ENCODE measurements at regions not wholly inside any gene's neighbourhood (a gene's known extent, or its start where the extent isn't known, plus 50 kb on each side); places are given as distances from the start of the nearest gene placed in this dataset.
"Not testable (repeated sequence)": the region's sequence is repeated elsewhere in the genome, so short reads cannot be mapped to it uniquely, and the experiment has no call there.

DNA sequence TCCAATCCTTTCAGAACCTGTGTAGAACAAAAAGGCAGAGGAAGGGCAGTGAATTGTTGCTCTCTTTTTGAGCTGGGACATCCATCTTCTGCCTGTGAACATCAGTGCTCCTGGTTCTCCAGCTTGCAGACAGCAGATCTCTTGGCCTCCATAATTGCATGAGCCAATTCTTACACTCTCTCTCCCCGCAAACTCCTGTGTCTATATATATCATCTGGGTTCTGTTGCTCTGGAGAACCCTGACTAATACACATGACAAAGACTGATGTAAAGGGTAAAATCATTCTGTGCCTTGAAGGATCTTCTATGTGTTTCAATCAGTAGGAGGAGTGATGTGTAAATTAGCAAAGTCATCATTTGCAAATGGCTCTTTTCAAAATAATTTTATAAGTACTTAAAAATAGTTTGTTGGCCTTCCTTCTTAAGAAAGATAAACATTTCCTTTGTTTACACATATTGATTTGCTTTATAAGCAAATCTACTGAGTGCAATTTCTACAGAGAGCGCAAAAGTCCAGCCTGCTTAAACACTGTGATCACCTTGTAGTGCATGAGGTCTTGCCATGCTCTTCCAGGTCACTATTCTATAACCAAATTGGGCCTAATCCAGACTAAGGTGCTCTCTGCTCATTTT is 154.9 kb upstream of the ANKRD28 start:
- DNase-seq: no peak

DNA sequence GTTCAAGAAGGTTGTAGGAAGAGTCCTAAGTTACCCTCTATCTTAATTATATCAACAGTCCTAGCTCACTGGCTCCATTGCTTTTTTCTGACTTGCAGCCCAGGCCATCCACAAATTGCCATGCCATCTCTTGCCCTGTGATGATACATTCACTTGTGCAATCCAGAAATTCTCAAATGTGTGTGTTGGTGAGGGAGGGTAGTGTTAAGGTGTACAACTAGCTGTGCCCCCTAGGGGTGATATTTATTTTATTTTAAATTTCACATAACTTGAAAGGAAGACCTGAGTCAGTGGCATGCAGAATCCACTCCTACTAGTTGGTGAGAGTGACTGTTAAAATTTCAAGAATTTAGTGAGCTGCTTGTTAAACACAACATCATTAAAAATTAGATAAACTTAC is 156.1 kb upstream of the ANKRD28 start:
- DNase-seq: no peak

DNA sequence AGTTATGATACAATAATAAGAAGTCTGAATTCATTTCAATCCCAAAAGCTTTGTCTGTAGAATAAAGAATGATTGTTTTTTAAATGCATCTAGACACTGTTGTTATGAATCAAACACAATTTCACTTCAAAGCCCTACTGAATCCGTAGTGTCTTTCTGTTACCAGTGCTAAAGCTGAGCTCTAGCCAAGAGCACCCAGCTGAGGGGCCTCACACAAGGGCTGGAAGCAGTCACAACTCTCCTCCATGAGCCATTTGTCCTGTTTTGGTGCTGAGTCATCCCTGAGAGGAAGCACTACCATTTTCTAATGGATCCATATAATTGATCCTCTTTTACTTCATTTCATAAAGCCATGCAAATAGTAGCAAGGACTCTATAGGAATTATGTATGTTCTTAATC is 158.2 kb upstream of the ANKRD28 start:
- DNase-seq: no peak

DNA sequence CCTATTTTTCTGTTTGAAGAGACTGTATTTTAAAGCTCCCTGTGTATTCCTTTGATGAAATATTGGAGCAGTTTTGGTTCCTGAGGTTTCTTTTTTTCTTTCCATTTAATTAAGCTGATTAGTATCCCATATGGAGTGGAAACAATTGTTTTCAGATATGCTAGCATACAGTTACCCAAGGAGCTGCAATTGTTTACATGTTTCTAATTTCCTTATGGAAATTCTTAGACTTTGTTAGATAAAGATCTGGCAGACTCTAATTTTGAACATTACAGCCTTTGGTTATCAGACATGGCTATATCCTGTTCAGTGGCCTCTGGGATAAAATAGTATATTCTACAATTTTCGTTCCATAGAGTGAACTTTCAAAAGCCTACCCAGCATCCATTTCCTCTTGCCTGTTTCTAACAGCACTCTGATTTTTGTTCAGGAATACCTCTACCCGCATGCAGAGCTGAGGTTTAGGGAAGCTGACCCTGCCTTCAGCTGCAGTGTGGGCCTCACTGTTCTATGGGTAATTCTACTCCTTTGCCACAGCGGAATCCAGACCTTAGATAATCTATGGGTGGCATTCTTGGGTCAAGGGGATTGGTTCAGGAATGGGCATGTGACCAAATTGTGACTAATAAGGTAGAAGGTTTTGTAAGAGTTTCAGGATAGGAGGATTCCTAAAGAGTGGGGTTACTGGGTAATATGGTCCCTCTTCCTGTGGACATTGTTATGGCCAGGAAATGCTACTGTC is 161.1 kb upstream of the ANKRD28 start:
- DNase-seq: no peak

DNA sequence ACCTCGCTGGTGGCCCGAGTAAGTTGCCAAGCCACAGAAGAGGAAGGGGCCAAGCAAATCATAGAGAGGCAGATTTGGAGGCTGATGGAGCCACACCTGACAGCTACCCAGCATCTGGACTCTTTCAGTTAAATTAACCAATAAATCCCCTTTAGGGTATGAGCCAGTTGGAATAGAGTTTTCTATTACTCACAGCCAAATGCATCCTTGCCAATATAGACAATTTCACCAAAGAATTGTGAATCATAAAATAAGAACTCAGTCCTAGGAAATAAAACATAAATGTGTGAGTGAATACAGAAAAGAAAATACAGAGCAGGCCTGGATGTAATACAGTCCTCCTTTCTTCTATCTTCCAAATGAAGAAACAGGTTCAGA is 161.6 kb upstream of the ANKRD28 start:
- DNase-seq: no peak

DNA sequence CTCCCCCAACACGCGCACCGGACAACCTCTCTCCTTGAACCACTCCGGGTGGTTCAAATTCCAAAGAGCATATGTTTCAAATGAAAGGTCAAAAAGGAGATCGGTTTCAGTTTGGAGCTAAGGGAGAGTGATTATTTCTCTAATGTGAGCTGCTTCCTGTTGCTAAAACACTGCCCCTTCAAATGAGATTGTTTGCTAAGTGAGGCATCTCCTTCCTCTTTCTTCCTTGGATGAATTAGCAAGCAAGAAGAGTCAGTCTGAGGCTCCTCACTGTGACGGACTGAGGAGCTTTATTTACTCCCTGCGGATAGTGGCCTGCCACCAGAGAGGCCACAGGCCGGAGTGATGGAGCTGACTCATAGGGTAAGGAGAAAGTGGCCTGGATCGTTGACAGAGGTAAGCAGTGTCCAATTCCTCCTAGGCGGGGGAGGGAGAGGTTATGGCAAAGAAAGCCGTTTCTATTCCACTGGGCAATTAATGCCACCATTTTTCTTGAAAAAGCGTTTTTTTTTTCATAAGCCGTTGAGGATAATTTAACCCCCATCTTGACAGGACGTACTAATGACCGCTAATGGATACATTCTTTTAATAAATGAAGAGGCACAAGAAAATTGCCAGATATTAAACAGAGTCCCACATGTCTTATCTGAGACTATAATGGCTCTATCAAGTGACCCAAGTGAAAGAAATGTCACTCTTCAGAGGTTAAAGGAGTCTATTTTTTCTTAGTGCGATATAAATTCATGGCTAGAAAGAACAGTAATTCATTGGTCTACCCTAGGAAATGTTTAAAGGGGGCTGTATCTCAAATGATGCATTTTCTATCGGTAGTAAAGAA is 167.0 kb upstream of the ANKRD28 start:
- no peak for DNase-seq

DNA sequence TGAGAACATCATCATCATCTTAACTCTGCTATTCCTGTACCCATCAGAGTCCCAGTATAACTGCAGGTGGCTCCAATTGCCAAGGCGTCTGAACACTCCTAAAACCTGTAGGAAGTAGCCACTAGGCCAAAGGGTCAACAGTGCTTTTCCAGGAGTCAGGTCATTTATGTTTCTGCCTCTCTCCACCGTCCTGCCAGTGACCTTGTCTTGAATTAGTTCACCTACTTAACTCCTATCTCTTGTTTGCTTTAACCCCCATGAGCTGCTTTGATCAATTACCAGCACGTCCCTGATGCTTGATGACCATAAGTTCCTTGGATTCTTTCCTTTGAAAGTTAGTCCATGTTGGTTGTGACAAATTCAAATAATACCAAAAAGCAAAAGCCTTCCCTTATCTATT is 169.8 kb upstream of the ANKRD28 start:
- no peak for DNase-seq

DNA sequence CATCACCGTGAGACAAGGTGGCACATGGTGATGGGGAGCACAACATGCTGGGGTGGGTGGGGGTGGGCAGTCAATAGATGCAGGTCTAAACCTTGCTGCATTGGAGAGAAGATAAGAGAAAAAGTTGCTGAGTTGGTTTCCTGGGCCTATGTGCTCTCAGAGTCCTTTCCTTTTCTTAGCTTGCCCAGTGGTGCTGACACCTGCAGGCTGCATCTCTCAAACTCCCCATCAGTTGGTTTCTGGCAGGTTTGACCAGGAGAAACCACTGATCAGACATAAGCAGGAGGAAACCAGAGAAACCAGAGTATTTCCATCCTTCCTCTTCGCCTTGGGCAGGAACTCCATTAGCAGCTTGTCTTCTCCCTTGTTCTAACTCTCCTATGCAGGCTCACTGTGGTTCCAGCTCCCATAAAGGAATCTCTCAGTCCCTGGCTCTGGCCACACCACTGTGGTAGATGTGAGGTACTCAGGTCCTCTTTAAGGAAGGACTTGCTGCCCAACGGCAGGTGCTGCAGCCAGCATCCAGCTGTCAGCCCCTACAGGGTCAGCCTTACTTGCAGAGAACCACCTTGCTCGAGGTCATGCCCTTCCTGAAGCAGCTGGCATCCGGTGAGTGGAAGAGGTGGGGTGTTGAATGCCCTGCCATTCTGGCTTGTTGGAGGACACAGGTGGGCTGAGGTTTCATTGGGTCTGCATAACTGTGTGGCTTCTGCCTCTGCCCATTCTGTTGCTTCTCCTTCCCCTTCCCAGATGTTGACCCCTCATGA is 172.3 kb upstream of the ANKRD28 start:
- DNase-seq: no peak

DNA sequence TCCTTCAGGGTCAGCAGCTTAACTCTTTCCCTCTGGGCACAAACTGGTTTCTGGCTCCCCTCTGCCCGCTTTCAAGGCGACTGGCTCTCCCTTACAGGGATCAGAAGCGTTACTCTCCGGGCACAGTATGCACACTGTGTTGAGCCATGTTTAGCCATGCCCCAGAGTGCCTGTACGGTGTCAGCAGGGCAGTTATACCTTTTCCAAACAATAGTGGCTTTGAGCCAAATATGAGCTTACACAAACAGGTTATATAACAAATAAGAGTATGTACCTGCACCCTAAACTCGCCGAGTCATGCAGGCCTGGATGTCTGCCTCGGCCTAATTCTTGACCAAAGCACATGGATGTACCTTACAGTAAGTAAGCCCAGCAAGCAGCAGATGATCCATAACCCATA is 175.6 kb upstream of the ANKRD28 start:
- no peak for DNase-seq

DNA sequence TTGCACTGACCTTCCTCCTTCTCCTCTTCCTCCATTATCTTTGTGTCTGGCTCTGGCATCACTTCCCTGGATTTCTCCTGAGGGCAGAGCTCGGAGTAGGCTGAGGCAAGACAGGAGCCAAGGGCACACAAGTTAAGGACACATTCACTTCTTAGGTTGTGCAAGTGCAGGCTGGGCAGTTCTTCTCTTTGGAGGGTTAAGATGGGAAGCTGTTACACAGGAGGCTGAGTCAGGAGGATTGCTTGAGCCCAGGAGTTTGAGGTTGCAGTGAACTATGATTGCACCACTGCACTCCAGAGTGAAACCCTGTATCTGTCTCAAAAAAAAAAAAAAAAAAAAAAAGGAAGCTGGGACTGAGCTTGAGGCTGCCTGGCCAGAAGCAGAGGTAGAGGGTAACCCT is 176.2 kb upstream of the ANKRD28 start:
- DNase-seq: no peak

DNA sequence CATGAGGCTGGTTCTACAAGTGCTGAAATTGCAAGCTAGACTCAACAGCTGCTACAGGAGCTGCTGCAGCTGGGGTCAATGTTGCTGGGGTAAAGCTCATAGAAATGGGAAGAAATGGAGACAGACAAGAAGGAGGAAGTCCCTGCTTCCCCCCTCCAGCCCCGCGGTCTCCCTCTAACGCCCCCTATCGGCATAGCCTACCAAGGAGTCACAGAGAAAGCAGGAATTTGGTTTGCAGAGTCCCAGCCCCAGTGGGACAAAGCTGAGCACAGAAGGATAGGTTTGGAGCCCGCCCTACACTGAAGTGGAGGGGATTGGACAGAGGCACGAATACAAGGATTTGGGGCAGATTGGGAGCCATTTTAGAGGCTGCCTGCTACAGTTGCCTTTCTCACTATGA is 176.9 kb upstream of the ANKRD28 start:
- DNase-seq: no peak

DNA sequence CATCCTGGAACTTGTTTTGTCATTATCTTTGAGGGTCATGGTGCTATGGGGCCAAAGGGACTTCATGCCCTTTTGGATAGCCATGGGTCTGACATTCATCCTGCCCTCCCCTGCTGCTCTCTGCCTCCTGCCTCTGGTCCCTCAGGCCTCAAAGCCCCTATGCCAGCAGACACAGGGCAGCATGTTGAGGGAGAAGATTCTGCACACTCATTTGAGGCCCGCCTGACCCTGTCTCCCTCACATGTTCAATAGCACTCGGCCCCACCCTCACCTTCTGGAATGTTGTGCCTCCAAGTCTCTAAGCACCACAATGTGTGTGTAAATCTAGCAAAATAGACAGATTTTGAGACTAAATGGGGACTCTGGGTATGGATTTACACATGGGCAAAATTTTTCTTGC is 178.7 kb upstream of the ANKRD28 start:
- DNase-seq: no peak

DNA sequence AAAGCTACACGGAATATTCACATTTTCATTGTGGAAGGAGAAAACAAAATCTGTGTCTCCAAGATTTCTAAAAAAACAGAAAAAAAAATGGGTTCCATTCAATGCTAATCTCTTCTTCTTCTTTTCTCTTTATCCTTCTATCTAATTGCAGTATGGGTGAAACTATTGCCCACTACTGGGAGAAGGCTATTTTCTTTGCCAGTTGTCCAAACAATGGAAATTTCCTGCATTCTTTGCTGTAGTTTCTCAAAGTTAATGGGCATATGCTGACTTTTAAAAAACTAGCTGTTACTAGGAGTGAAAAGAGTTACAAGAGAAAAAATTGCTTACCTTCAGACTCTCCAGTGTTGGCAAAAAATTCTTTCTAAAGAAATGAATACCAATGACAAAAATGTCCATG is 179.3 kb upstream of the ANKRD28 start:
- no peak for DNase-seq

DNA sequence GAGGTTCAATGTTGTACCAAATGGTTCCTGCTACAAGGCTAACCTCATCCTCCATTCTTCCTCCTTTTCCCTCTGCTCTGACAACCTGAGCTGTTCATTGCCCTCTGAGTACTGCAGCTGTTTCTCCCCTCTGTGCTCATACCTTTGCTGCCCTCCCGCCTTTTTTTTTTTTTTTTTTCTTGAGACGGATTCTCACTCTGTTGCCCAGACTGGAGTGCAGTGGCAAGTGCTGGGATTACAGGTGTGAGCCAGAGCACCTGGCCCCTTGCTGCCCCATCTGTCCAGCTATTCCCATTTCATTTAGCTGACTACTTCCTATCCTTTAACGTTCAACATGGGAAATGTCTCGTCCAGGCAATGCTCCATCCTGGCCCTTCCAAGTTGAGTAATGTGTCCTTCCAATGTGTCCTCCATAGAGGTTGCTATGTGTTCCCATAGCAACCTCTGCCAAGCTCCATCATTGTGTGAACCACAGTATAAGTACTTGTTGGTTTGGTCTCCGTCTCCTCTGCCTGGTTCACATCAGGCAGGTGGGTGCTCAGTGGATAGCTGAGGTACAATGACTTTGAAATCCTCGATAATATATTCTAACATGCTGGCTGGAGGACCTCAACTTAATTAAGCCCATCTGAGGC is 179.9 kb upstream of the ANKRD28 start:
- DNase-seq: no peak

DNA sequence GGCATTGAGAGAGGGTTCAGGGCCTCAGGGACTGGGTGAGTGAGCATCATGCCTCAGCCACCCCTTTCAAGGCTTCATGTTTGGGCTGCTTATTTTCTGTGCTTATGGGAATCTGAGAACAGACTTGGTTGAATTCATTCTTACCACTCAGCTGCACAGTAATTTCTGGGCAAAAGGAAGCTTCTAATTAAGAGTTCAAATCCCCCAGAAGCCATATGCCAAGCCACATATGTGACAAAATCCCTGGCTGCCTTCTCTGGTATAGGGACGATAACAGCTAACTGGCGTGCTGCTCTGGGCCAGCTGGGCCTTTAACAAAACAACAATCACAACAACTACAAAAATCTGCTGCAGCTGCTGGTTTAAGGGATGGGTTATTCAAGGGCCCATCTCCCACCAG is 181.0 kb upstream of the ANKRD28 start:
- no peak for DNase-seq

DNA sequence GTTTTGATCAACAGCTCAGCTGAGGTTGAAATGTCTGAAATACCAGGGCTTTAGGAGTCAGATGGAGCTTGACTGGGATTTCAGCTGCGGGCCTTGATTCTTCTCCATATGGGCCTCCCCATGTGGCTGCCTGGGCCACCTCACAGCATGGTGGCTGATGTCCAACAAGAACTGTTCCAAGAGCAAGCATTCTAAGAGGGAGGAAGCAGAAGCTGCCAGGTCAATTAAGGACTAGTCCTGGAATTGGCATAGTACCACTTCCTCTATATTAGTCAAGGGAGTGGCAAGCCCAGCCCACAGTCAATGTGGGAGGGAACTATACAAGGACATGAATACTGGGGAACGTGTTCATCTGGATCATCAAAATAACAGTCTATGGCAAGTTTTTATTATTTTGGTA is 181.7 kb upstream of the ANKRD28 start:
- DNase-seq: no peak

DNA sequence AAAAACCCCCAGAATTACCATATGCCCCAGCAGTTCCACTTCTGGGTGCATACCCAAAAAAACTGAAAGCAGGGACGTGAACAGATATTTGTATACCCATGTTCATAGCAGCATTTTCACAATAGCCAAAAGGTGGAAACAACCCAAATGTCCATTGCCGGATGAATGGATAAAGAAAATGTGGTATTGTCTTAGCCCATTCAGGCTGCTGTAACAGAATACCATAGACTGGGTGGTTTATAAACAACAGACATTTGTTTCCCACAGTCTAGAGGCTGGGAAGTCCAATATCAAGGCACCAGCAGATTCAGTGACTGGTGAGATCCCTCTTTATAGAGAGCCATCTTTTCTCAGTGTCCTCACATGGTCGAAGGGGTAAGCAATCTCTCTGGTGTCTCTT is 182.1 kb upstream of the ANKRD28 start:
- DNase-seq: no peak

DNA sequence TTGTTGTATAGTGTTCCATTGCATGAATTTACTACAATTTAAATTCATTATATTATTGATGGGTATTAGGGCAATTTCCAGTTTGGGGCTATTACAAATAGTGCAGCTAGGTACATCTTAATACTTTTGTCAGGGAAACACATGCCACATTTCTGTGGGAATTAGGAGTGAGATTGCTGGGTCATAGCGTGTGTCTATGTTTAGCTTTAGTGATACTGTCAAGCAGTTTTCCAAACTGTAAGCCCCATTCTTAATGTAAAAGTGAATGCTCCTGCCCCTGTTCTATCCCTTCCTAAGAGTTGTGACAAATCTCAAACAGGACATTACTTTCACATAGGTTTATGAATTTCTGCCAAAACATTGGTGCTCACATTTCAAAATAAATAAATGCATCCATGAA is 184.5 kb upstream of the ANKRD28 start:
- no peak for DNase-seq

DNA sequence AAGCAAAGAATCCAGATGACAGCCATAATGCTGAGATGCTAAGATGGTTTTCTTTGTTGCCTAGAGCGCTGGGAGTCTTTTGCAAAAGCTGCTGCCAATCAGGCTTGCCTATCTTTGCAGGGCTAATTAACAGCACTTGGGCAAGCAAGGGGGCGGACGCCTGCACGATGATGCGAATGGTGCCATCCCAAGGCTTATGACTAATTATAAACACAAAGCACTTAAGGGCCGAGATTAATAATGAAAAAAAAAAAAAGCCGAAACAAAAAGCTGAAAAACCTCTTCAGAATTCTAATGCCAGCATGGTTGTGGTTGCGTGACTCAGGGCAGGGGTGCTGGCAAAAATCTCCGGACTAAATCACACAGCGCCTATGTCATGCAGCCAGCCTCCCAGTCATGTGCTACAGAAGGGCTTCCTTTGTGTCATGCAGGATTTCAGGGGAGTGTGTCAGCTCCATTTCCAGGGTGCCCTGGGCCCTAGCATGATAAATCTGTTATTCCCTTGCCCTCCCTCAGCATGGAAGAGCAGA is 185.0 kb upstream of the ANKRD28 start:
- no peak for DNase-seq

DNA sequence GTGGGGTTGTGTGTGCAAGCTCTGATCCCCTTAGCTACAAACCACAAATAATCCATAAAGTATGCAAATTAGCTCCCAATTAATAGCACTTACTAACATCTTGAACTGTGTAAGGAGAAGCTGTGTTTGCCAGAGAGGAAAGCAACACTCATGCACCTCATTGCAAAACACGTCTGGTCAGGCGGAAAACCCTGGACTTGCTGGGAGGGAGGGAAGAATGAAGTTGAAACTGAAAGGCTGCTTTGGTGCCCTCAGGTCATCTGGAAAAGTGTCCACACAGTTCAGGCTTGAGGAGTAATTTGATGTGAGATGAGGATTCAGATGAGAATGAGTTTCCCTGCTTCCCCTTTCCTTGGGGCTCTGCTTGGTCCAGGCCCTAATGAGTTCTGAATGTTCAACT is 185.5 kb upstream of the ANKRD28 start:
- DNase-seq: no peak

DNA sequence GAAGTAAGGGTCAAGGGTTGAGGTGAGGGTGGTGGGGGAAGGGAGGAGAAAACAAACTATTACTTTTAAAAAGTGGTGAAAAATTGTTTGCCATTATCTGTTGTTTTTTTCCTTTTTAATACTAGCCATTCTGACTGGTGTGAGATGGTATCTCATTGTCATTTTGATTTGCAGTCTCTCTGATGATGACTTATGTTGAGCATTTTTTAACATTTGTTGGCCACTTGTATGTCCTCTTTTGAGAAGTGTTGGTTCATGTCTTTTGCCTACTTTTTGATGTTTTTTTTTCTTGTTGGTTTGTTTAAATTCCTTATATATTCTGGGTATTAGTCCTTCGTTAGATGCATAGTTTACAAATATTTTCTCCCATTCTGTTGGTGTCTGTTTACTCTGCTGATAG is 185.9 kb upstream of the ANKRD28 start:
- no peak for DNase-seq

DNA sequence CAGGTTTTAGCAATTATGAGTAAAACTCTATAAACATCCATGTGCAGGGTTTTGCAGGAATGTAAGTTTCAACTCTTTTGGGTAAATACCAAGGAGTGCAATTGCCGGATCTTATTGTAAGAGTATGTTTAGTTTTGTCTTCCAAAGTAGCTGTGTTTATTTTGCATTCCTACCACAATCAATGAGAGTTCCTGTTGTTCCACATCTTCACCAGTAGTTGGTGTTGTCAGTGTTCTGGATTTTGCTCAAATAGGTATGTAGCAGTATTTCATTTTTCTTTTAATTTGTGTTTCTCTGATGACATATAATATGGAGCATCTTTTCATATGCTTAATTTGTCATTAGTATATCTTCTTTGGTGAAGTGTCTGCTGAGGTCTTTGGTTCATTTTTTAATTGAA is 185.1 kb upstream of the GALNT15 start:
- DNase-seq: no peak

DNA sequence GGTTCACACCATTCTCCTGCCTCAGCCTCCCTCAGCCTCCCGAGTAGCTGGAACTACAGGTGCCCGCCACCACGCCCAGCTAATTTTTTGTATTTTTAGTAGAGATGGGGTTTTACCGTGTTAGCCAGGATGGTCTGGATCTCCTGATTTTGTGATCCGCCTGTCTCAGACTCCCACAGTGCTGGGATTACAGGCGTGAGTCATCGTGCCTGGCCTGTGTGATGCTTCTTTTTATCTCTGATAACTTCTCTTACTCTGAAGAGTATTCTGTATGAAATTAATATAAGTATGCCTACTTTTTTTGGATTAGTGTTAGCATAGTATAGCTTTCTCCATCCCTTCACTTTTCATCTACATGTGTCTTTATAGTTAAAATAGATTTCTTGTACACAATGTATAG is 180.8 kb upstream of the GALNT15 start:
- not testable (repeated sequence) for DNase-seq
